CD4-positive, alpha-beta memory T cell (primary cell): ENCODE measurements at regions not wholly inside any gene's neighbourhood (a gene's known extent, or its start where the extent isn't known, plus 50 kb on each side); places are given as distances from the start of the nearest gene placed in this dataset.
A peak's percentile ranks its signal among the peaks of the same experiment; 100 is the strongest.

ENCODE experiments used
- CTCF ChIA-PET: fragments of 350-600 bp; sonication (Branson Sonifier 250); formaldehyde crosslinking; loops from one replicate; lab custom pipeline; 2021; ENCODE audit warnings: inconsistent platforms; ENCODE audit not compliant: partially characterized antibody; lab: Charles Lee
- POLR2A ChIA-PET: fragments of 350-600 bp; sonication (Branson Sonifier 250); formaldehyde crosslinking; loops from one replicate; lab custom pipeline; 2021; ENCODE audit not compliant: partially characterized antibody; lab: Charles Lee
- DNase-seq, 5 donors: peaks; one replicate each; pipeline versions ENCODE4 v3.0.0 to v3.0.0-alpha.2; 2020 to 2022; ENCODE audit warnings: mixed read lengths in 1 of 5
- H3K27ac ChIP-seq: one replicate; pipeline ENCODE4 v1.7.0; 2013; ENCODE audit warnings: low read depth, low read length
- H3K27me3 ChIP-seq: 2 replicates; pipeline ENCODE4 v1.7.0; 2013; ENCODE audit warnings: mild to moderate bottlenecking, low read length, moderate library complexity; ENCODE audit not compliant: insufficient read depth
- H3K36me3 ChIP-seq: 2 replicates; pipeline ENCODE4 v1.7.0; 2013; ENCODE audit warnings: mild to moderate bottlenecking, low read length, moderate library complexity; ENCODE audit not compliant: insufficient read depth
- H3K4me1 ChIP-seq: 2 replicates; pipeline ENCODE4 v1.7.0; 2013; ENCODE audit warnings: mild to moderate bottlenecking, low read length, moderate library complexity; ENCODE audit not compliant: insufficient read depth
- H3K4me3 ChIP-seq, 2 donors: one replicate each; pipeline ENCODE4 v1.7.0; 2013; ENCODE audit warnings: low read length in 2 of 2, mild to moderate bottlenecking in 1 of 2
- H3K9me3 ChIP-seq, 2 donors: one replicate each; pipeline ENCODE4 v1.7.0; 2013; ENCODE audit warnings: low read length in 2 of 2, control low read depth in 1 of 2; ENCODE audit not compliant: control insufficient read depth in 1 of 2
- H3K27ac Mint-ChIP-seq, 7 donors: one replicate each; pipeline ENCODE4 v1.8.0; 2020 to 2021; ENCODE audit warnings: mixed read lengths in 7 of 7, mild to moderate bottlenecking in 6 of 7, inconsistent platforms in 3 of 7, moderate library complexity in 3 of 7
- H3K27me3 Mint-ChIP-seq, 2 donors: one replicate each; pipeline ENCODE4 v1.8.0; 2020 to 2021; ENCODE audit warnings: mixed read lengths in 2 of 2
- H3K36me3 Mint-ChIP-seq, 2 donors: one replicate each; pipeline ENCODE4 v1.8.0; 2020 to 2021; ENCODE audit warnings: mixed read lengths in 2 of 2, inconsistent platforms in 1 of 2, mild to moderate bottlenecking in 1 of 2
- H3K4me1 Mint-ChIP-seq, 4 donors: one replicate each; pipeline ENCODE4 v1.8.0; 2020 to 2021; ENCODE audit warnings: mixed read lengths in 4 of 4, mild to moderate bottlenecking in 1 of 4
- H3K4me3 Mint-ChIP-seq, 8 donors: one replicate each; pipeline ENCODE4 v1.8.0; 2020 to 2021; ENCODE audit warnings: mixed read lengths in 8 of 8, mild to moderate bottlenecking in 7 of 8, moderate library complexity in 6 of 8, inconsistent platforms in 3 of 8
- H3K9me3 Mint-ChIP-seq, 8 donors: one replicate each; pipeline ENCODE4 v1.8.0; 2020 to 2021; ENCODE audit warnings: mixed read lengths in 8 of 8, mild to moderate bottlenecking in 5 of 8, inconsistent platforms in 3 of 8, moderate library complexity in 1 of 8
- intact Hi-C: fragments of 100-400 bp; cut with micrococcal nuclease; formaldehyde crosslinking; loops from one replicate; pipeline ENCODE4 v1.15.1; 2023

GRCh38 chr12:124715121-124715990 lies 147.9 kb upstream of the NCOR2 start:
- Histone ChIP-seq H3K4me3 (no peak overlapping the region), H3K9me3 (no peaks in the 10 kb centered on the region), H3K36me3 (no peaks in the 10 kb centered on the region), H3K4me1 (peaks cover 17% of the 10 kb centered on the region), H3K27me3 (no peaks in the 10 kb centered on the region), H3K27ac (no peak overlapping the region)
- DNase-seq: no peak
- peak overlapping the region in 1 of 8 donors; percentile 33 for H3K4me3 Mint-ChIP-seq
- peaks cover 10 to 20% (median 13%) of the 10 kb centered on the region in 4 donors for H3K4me1 Mint-ChIP-seq
- H3K9me3 Mint-ChIP-seq: no peaks in the 10 kb centered on the region
- CTCF ChIA-PET: no interaction called here
- no peaks in the 10 kb centered on the region for H3K27me3 Mint-ChIP-seq
- H3K27ac Mint-ChIP-seq: peak overlapping the region in 3 of 7 donors; percentile 18 to 77 (median 70)
- POLR2A ChIA-PET: no interaction called here
- intact Hi-C loops: loop anchor here (10.0 kb wide), 2 partner anchors 111 to 151 kb away; partner anchors contain the start of gene NCOR2
- H3K36me3 Mint-ChIP-seq: no peaks in the 10 kb centered on the region

- no peaks in the 10 kb centered on the region for H3K36me3 ChIP-seq
- intact Hi-C loops: loop anchor here (10.0 kb wide), 2 partner anchors 109 to 149 kb away; partner anchors contain the start of gene NCOR2
Observed at GRCh38 chr12:124713436-124714082, 146.1 kb upstream of the NCOR2 start.

GRCh38 chr12:124713041-124713435 lies 145.6 kb upstream of the NCOR2 start:
- Histone ChIP-seq H3K36me3 (no peaks in the 10 kb centered on the region), H3K4me3 (peak overlapping the region in 1 of 2 donors; percentile 54), H3K4me1 (peaks cover 17% of the 10 kb centered on the region), H3K9me3 (no peaks in the 10 kb centered on the region), H3K27ac (peak overlapping the region; percentile 25), H3K27me3 (no peaks in the 10 kb centered on the region)
- POLR2A ChIA-PET: no interaction called here
- CTCF ChIA-PET: no interaction called here
- H3K4me1 Mint-ChIP-seq: peaks cover 10 to 20% (median 13%) of the 10 kb centered on the region in 4 donors
- H3K9me3 Mint-ChIP-seq: peaks cover 0 to 3% (median 0%) of the 10 kb centered on the region in 8 donors
- H3K4me3 Mint-ChIP-seq: peak overlapping the region; percentile 75 to 95 (median 83)
- no peak for DNase-seq
- no peaks in the 10 kb centered on the region for H3K36me3 Mint-ChIP-seq
- no peaks in the 10 kb centered on the region for H3K27me3 Mint-ChIP-seq
- H3K27ac Mint-ChIP-seq: peak overlapping the region in 6 of 7 donors; percentile 77 to 93 (median 84)
- intact Hi-C loops: loop anchor here (10.0 kb wide), 2 partner anchors 108 to 148 kb away; partner anchors contain the start of gene NCOR2

More at GRCh38 chr12:124713436-124714082, 146.1 kb upstream of the NCOR2 start:
- Mint-ChIP-seq H3K4me1 (peaks cover 10 to 20% (median 13%) of the 10 kb centered on the region in 4 donors), H3K4me3 (peak overlapping the region; percentile 75 to 95 (median 83)), H3K9me3 (peaks cover 0 to 3% (median 0%) of the 10 kb centered on the region in 8 donors), H3K27me3 (no peaks in the 10 kb centered on the region), H3K36me3 (no peaks in the 10 kb centered on the region), H3K27ac (peak overlapping the region; percentile 77 to 93 (median 86))
- ChIA-PET POLR2A (no interaction called here), CTCF (no interaction called here)
- Histone ChIP-seq H3K4me1 (peaks cover 17% of the 10 kb centered on the region), H3K27ac (peak overlapping the region; percentile 25), H3K4me3 (peak overlapping the region; percentile 20 to 54), H3K9me3 (no peaks in the 10 kb centered on the region), H3K27me3 (no peaks in the 10 kb centered on the region)
- peak; percentile 52 to 76 (median 64) for DNase-seq

GRCh38 chr12:124711344-124711743 lies 143.9 kb upstream of the NCOR2 start:
- no peaks in the 10 kb centered on the region for H3K27me3 ChIP-seq
- intact Hi-C loops: loop anchor here (10.0 kb wide), 2 partner anchors 107 to 147 kb away; partner anchors contain the start of gene NCOR2
- H3K27ac Mint-ChIP-seq: peak overlapping the region in 4 of 7 donors; percentile 5 to 68 (median 18)
- ChIA-PET CTCF (interaction anchor here (0.7 to 0.8 kb wide), 2 partner anchors 9 to 60 kb away, joined by 3 read pairs; no protein-coding TSS in a partner anchor), POLR2A (interaction anchor here (0.6 kb wide), 1 partner anchor 71 kb away, joined by 3 read pairs; no protein-coding TSS in a partner anchor)
- H3K36me3 Mint-ChIP-seq: no peaks in the 10 kb centered on the region
- no peaks in the 10 kb centered on the region for H3K27me3 Mint-ChIP-seq
- H3K4me3 Mint-ChIP-seq: no peak overlapping the region
- peaks cover 17% of the 10 kb centered on the region for H3K4me1 ChIP-seq
- H3K4me1 Mint-ChIP-seq: peaks cover 10 to 20% (median 13%) of the 10 kb centered on the region in 4 donors
- H3K9me3 ChIP-seq: no peaks in the 10 kb centered on the region
- H3K9me3 Mint-ChIP-seq: peaks cover 0 to 3% (median 0%) of the 10 kb centered on the region in 8 donors
- no peak overlapping the region for H3K27ac ChIP-seq
- H3K36me3 ChIP-seq: no peaks in the 10 kb centered on the region
- H3K4me3 ChIP-seq: no peak overlapping the region
- no peak for DNase-seq

GRCh38 chr12:124709722-124710687 lies 142.6 kb upstream of the NCOR2 start:
- DNase-seq: no peak
- Mint-ChIP-seq H3K9me3 (peaks cover 0 to 3% (median 0%) of the 10 kb centered on the region in 8 donors), H3K27ac (peak overlapping the region in 2 of 7 donors; percentile 24 to 32), H3K36me3 (no peaks in the 10 kb centered on the region), H3K27me3 (no peaks in the 10 kb centered on the region), H3K4me3 (no peak overlapping the region), H3K4me1 (peaks cover 9 to 20% (median 13%) of the 10 kb centered on the region in 4 donors)
- H3K27ac ChIP-seq: no peak overlapping the region
- H3K27me3 ChIP-seq: no peaks in the 10 kb centered on the region
- POLR2A ChIA-PET: interaction anchor here (0.5 kb wide), 1 partner anchor 892 kb away, joined by 3 read pairs; no protein-coding TSS in a partner anchor
- no peaks in the 10 kb centered on the region for H3K36me3 ChIP-seq
- H3K4me1 ChIP-seq: peaks cover 17% of the 10 kb centered on the region
- H3K9me3 ChIP-seq: no peaks in the 10 kb centered on the region
- intact Hi-C loops: loop anchor here (10.0 kb wide), 2 partner anchors 105 to 145 kb away; partner anchors contain the start of gene NCOR2
- no peak overlapping the region for H3K4me3 ChIP-seq
- CTCF ChIA-PET: no interaction called here

- POLR2A ChIA-PET: interaction anchor here (1.2 kb wide), 1 partner anchor 12 kb away, joined by 4 read pairs; no protein-coding TSS in a partner anchor
- Mint-ChIP-seq H3K27ac (no peak overlapping the region), H3K36me3 (no peaks in the 10 kb centered on the region), H3K4me3 (no peak overlapping the region), H3K27me3 (no peaks in the 10 kb centered on the region), H3K9me3 (peaks cover 0 to 5% (median 0%) of the 10 kb centered on the region in 8 donors), H3K4me1 (no peaks in the 10 kb centered on the region)
- intact Hi-C loops: no loop called here
- Histone ChIP-seq H3K9me3 (no peaks in the 10 kb centered on the region), H3K27me3 (no peaks in the 10 kb centered on the region), H3K27ac (no peak overlapping the region), H3K4me3 (no peak overlapping the region), H3K36me3 (no peaks in the 10 kb centered on the region), H3K4me1 (no peaks in the 10 kb centered on the region)
- no peak for DNase-seq
- CTCF ChIA-PET: no interaction called here
Observed at GRCh38 chr12:124707316-124707715, 139.9 kb upstream of the NCOR2 start.
